ENCODE measurements at regions not wholly inside any gene's neighbourhood (a gene's known extent, or its start where the extent isn't known, plus 50 kb on each side); places are given as distances from the start of the nearest gene placed in this dataset.

DNA sequence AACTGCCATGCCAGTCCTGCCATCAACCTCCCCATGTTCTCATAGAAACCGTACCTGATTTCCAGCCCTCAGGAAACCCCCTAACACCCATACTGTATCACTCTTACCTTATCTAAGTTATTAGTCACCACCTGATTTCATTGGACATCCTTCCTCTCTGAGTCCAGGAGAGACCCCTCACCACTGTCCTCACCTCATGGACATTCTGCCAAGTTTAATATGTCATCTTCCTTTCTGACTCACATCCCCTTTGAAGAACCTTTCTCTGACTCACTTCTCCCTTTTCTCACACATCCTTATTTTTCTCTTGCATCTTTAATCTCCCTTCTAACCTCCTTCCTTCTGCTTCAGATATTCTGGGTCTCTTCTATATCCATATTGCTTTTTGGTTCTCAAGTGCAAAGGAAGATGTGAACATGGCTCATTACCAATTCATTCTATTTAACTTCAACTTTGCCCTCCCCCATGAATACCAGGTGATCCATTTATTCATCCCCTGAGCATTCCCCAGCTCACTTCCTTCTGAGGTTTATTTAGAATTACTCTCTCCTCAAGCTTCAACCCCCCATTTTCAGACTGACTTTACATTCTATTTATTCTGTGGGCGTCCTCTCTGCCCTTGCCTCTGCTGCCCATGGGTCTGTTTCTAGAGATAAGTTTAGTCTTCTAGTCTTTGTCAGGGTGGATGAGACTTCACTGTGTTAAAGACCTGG lies 206.8 kb upstream of the ESRRG start:
- no peaks in the 10 kb centered on the region for H3K27me3 ChIP-seq
- no peak for DNase-seq (ENCODE audit: low spot score)
- TF ChIP-seq, protein P1, sequence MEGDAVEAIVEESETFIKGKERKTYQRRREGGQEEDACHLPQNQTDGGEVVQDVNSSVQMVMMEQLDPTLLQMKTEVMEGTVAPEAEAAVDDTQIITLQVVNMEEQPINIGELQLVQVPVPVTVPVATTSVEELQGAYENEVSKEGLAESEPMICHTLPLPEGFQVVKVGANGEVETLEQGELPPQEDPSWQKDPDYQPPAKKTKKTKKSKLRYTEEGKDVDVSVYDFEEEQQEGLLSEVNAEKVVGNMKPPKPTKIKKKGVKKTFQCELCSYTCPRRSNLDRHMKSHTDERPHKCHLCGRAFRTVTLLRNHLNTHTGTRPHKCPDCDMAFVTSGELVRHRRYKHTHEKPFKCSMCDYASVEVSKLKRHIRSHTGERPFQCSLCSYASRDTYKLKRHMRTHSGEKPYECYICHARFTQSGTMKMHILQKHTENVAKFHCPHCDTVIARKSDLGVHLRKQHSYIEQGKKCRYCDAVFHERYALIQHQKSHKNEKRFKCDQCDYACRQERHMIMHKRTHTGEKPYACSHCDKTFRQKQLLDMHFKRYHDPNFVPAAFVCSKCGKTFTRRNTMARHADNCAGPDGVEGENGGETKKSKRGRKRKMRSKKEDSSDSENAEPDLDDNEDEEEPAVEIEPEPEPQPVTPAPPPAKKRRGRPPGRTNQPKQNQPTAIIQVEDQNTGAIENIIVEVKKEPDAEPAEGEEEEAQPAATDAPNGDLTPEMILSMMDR (IDR thresholded peaks at IDR 0.05), result no peak
- H3K27ac ChIP-seq, result no peak overlapping the region
- H3K4me3 ChIP-seq, result no peak overlapping the region
- H3K4me1 ChIP-seq, result no peaks in the 10 kb centered on the region
- no peaks in the 10 kb centered on the region for H3K9me3 ChIP-seq
- H3K36me3 ChIP-seq, result no peaks in the 10 kb centered on the region

DNA sequence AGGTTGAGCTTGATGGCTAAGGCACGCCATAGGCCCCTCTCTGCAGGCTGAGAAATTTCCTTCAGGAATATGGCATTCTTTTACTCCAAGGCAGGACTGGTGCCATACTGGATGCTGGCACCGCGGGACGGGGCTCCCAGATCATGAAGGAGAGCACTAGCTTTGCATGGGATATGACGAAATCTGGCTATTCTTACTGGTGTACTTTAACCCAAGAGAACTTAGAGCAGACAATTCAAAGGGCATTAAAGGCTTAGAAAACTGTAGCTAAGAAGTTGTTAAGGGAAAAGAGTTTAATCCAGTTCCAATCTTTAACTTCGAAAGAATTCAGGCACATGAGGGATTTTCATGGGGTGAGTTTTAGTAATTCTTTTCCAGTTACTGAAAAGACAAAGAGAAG lies 204.4 kb upstream of the ESRRG start:
- Histone ChIP-seq H3K4me3 (no peak overlapping the region), H3K4me1 (no peaks in the 10 kb centered on the region), H3K9me3 (no peaks in the 10 kb centered on the region), H3K27ac (no peak overlapping the region), H3K27me3 (no peaks in the 10 kb centered on the region), H3K36me3 (no peaks in the 10 kb centered on the region)
- TF ChIP-seq, protein P1 (IDR thresholded peaks at IDR 0.05), result no peak
- DNase-seq (ENCODE audit: low spot score), result no peak

DNA sequence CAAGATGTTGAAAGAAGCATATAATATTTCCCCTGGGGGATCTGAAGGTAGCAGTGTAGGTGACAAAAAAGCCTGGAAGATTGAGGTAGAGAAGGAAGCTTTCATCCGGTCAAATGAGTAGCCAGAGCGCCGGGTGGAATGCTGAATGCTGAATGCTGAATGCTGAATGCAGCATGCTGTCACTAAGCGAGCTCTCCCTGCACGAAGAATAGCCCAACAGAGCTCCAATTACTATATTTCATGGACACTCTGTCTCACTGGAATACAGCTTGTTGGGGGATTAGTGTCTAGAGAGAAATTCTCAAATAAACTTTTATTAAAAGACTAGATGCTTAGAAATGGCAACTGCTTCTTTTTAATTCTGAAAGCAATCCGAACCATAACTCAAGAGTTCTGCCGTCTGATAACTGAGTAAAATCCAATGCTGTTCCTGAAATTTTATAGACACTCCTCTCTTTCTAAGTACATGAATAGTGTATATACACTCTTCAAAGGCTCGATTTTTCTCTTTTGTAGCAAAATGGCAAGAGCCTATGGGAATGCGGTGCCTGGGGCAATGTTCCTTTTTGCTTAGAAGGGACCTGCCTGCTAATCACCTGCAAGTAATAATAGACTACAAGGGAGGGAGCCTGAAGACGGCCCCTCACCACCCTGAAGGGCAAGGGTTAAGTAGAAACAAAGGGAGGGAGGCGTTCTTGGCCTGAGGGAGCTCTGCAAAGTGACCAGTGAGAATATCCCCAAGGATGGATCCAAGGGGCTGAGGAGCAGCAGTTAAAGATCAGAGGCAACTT lies 203.7 kb upstream of the ESRRG start:
- H3K36me3 ChIP-seq, result no peaks in the 10 kb centered on the region
- no peak overlapping the region for H3K4me3 ChIP-seq
- H3K27ac ChIP-seq, result no peak overlapping the region
- no peaks in the 10 kb centered on the region for H3K27me3 ChIP-seq
- H3K9me3 ChIP-seq, result no peaks in the 10 kb centered on the region
- DNase-seq (ENCODE audit: low spot score), result no peak
- no peaks in the 10 kb centered on the region for H3K4me1 ChIP-seq
- TF ChIP-seq, protein P1 (IDR thresholded peaks at IDR 0.05), result no peak

DNA sequence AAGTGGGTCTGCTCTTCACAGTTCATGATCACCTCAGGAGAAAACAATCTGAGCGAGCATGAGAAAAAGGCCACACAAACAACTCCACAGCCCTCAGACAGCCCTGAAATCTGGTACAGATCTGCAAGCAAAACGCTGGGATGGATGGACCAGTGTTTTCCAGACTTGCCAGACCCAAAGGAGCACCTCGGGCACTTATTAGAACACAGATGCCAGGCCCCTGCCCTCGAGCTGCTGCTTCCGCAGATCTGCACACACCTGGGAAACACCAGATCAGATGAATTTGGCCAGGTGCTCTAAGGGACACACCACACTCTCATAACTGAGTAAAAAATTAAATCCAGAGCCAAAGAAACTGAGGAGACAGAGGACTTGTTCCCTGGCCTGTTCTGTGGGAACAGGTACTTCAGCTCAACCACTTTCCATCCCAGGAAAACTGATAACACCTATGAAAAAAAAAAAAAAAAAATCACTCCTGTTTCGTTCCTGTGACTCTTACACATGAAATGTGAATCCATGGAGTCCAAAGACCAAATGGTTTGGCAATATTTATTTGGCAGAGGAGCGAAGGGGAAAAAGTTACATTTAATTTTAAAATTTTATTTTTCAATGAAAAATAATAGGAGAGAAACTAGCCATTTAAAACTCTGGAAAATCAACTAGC lies 202.9 kb upstream of the ESRRG start:
- TF ChIP-seq, protein P1 (IDR thresholded peaks at IDR 0.05), result no peak
- Histone ChIP-seq H3K36me3 (no peaks in the 10 kb centered on the region), H3K9me3 (no peaks in the 10 kb centered on the region), H3K27ac (no peak overlapping the region), H3K4me3 (no peak overlapping the region), H3K27me3 (no peaks in the 10 kb centered on the region), H3K4me1 (no peaks in the 10 kb centered on the region)
- DNase-seq (ENCODE audit: low spot score), result no peak

DNA sequence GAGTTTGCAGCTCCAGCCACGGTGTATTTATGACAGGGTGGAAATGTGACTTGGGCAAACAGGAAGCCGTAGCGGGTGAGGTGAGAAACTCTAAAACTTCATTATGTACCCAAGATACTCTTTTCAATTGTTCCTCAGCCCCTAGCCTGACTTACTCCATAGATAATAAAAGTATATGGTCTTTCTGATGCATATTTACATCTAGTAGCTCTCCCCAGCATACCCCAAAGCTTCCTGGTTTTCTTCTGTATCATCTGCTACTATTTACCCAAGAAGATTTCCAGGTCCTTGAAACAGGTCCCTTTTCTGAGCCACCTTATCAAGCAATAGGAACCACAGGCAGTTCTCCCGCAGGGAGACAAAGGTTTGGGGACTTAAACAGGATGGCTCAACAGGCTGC lies 201.5 kb upstream of the ESRRG start:
- no peak for DNase-seq (ENCODE audit: low spot score)
- Histone ChIP-seq H3K27me3 (no peaks in the 10 kb centered on the region), H3K27ac (no peak overlapping the region), H3K9me3 (no peaks in the 10 kb centered on the region), H3K36me3 (no peaks in the 10 kb centered on the region), H3K4me3 (no peak overlapping the region), H3K4me1 (no peaks in the 10 kb centered on the region)
- TF ChIP-seq, protein P1 (IDR thresholded peaks at IDR 0.05), result no peak
